ENCODE measurements at regions not wholly inside any gene's neighbourhood (a gene's known extent, or its start where the extent isn't known, plus 50 kb on each side); places are given as distances from the start of the nearest gene placed in this dataset.

- TF ChIP-seq CTCF (IDR thresholded peaks at IDR 0.05) (no peak), POLR2A (IDR thresholded peaks at IDR 0.05) (no peak), EP300 (IDR thresholded peaks at IDR 0.05; ENCODE audit: low read depth) (no peak), POLR2AphosphoS5 (IDR thresholded peaks at IDR 0.05) (no peak)
Observed at GRCh38 chr10:2921956-2922680, 145.2 kb upstream of the PFKP start.
